Omental fat pad (tissue), 3 donors: ENCODE measurements at regions not wholly inside any gene's neighbourhood (a gene's known extent, or its start where the extent isn't known, plus 50 kb on each side); places are given as distances from the start of the nearest gene placed in this dataset.

ENCODE experiments used
- ATAC-seq: fragments of 150-250 bp; one replicate; pipeline ENCODE4 v1.9.1; 2016; ENCODE audit warnings: mild to moderate bottlenecking, moderate library complexity; ENCODE audit not compliant: low FRiP score
- DNase-seq: peaks from one replicate; pipeline ENCODE4 v3.0.0-alpha.2; 2019; ENCODE audit warnings: low spot score
- TF ChIP-seq, protein P1 (sequence below), 3 donors: fragments of 450-650 bp; IDR thresholded peaks; one replicate each; pipeline ENCODE4 v1.5.1; 2016 to 2017; ENCODE audit warnings: antibody characterized with exemption in 3 of 3, mild to moderate bottlenecking in 3 of 3, moderate library complexity in 2 of 3

DNA sequence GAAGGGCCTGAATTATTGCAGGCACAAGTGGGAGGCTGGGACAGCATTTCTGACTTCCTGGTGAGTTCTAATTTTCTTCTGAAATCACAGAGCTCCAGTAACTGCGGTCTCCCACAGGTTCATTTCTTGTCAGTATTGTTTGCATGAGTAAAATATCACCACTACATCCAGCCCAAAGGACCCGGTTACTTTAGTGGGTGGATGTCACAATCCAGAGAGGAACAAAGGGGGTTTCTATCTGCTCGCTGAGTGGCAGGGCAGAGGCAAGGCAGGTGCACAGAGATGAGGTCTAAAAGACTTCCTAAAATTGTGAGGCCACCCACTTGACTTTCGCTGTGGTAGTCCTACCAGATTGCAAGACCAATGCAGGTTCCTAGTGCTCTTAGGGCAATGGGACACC lies 800.4 kb upstream of the ID2 start:
- ATAC-seq, result no peak
- TF ChIP-seq, protein P1, sequence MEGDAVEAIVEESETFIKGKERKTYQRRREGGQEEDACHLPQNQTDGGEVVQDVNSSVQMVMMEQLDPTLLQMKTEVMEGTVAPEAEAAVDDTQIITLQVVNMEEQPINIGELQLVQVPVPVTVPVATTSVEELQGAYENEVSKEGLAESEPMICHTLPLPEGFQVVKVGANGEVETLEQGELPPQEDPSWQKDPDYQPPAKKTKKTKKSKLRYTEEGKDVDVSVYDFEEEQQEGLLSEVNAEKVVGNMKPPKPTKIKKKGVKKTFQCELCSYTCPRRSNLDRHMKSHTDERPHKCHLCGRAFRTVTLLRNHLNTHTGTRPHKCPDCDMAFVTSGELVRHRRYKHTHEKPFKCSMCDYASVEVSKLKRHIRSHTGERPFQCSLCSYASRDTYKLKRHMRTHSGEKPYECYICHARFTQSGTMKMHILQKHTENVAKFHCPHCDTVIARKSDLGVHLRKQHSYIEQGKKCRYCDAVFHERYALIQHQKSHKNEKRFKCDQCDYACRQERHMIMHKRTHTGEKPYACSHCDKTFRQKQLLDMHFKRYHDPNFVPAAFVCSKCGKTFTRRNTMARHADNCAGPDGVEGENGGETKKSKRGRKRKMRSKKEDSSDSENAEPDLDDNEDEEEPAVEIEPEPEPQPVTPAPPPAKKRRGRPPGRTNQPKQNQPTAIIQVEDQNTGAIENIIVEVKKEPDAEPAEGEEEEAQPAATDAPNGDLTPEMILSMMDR (IDR thresholded peaks at IDR 0.05), result no peak
- no peak for DNase-seq

DNA sequence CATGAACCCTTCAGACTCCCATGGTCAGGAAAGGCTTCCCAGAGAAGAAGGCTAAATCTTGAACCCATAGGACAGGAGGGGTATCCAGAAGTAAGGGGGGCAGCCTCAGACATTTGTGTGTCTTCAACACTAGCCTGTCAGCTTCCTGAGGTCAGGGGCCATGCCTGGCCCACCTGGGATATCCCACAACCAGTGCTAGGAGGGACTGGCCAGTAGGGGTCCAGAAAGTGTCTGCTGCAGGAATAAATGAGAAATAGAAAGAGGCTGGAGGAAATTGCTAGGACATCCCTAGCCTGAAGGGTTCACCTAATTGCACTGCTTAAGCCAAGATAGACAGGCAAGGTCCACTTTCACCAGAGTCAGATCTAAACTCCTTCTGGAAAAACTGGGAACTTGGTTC lies 799.6 kb upstream of the ID2 start:
- ATAC-seq (no peak), DNase-seq (no peak)
- TF ChIP-seq, protein P1 (IDR thresholded peaks at IDR 0.05), result no peak

DNA sequence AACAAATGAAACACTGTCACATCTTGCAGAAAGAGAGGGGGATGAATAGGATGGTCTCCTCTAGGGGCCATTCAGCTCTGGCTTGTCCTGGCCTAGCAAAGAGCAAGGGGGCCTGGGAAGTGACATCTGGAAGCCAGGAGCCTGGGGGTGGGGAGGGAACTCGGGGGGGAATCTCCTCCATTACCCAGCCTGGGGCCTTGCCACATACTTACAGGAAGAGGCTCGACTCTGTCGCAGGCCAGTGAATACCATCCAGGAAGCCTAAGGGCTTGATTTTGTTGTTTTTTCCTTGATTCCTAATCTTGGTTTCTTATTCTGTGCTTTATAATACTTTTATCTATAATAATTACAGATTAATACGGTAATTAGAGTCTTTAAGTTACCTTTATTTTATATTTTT lies 797.5 kb upstream of the ID2 start:
- ATAC-seq (no peak), DNase-seq (no peak)
- TF ChIP-seq, protein P1 (IDR thresholded peaks at IDR 0.05), result no peak

DNA sequence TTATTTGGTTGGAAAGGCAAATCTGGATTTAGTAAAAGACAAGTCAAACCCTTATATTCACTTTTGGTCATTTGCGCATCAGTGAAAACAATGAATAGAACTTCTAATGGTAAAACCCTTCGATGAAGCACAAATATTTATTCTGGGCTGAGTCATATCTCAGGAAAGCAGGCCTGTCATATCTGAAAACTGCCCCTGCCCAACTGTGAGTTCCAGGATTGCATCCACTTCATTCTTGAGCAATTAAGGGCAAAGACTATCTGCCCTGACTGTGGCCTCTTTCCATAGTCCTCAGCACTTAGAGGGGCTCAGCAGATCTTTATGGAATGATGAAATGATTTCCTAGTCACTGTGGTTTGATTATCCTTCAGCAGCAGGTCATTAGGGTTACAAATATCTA lies 795.2 kb upstream of the ID2 start:
- DNase-seq, result no peak

DNA sequence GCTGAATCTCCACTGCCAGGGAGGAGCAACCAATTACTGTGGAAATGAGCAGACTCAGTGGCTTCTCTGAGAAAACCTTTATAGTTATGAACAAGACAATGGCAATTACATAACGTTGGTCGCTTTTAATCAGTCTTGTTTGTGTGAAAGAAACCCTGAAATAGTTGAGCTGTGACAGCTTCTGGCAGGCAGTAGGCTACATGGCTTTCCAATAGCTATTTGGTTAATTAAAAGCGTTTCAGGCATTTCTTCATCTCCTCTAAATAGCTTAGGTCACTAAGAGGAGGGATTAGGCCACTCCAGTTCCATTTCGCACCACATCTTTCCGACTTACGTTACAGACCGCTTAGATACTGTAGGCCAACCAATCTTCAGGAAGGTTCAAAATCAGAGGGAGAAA lies 794.4 kb upstream of the ID2 start:
- no peak for DNase-seq
- TF ChIP-seq, protein P1 (IDR thresholded peaks at IDR 0.05), result no peak

More for the DNA sequence above, 795.2 kb upstream of the ID2 start:
- no peak for ATAC-seq
- TF ChIP-seq, protein P1 (IDR thresholded peaks at IDR 0.05), result no peak

DNA sequence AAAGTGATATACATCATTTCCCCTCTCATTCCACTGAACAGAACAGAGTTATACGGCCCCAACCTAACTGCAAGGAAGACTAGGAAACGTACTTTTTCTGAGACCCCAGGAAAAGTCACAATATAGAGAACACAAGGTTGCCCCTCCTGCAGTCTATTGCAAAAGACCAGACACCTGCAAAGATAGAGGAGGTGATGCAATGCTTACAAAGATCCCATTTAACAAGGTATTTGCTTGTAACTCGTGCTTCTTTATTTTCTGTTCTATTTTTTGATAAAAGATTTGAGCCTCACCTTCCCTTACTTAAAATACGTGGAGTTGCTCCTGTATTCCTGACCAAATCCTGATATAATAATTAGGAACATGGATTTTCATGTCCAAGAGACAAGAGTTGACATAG lies 793.0 kb upstream of the ID2 start:
- no peak for ATAC-seq
- TF ChIP-seq, protein P1 (IDR thresholded peaks at IDR 0.05), result no peak
- no peak for DNase-seq

More for the DNA sequence above, 794.4 kb upstream of the ID2 start:
- ATAC-seq, result no peak

DNA sequence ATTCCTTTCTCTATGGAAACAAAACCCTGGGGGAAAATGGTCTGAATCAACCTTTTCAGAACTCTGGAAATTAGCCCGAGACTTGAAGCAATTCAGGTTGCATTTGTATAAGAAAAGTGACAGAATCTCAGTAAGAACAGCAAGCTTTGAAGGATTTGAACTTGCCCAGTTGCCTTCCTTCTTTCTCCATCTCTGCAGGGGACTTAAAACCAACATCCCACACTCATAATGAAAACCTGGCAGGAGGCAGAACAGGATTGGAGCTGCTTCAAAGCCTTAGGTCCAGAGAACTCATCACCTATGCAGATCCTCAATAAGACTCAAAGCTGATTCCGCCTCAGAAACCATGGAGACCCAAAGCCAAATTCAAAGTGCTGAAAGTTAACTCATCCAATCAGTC lies 790.5 kb upstream of the ID2 start:
- DNase-seq (no peak), ATAC-seq (no peak)
- TF ChIP-seq, protein P1 (IDR thresholded peaks at IDR 0.05), result no peak
